Lower leg skin (tissue), 3 donors: ENCODE measurements at regions not wholly inside any gene's neighbourhood (a gene's known extent, or its start where the extent isn't known, plus 50 kb on each side); places are given as distances from the start of the nearest gene placed in this dataset.

Experiments
- CTCF ChIP-seq, 3 donors: fragments of 450-650 bp; IDR thresholded peaks; one replicate each; pipeline ENCODE4 v1.5.1; 2016; ENCODE audit warnings: antibody characterized with exemption in 3 of 3, mild to moderate bottlenecking in 3 of 3, moderate library complexity in 2 of 3
- POLR2A ChIP-seq, 2 donors: fragments of 450-650 bp; IDR thresholded peaks; one replicate each; pipeline ENCODE4 v1.6.1; 2016 to 2017; ENCODE audit warnings: antibody characterized with exemption in 2 of 2, mild to moderate bottlenecking in 1 of 2, moderate library complexity in 1 of 2

DNA sequence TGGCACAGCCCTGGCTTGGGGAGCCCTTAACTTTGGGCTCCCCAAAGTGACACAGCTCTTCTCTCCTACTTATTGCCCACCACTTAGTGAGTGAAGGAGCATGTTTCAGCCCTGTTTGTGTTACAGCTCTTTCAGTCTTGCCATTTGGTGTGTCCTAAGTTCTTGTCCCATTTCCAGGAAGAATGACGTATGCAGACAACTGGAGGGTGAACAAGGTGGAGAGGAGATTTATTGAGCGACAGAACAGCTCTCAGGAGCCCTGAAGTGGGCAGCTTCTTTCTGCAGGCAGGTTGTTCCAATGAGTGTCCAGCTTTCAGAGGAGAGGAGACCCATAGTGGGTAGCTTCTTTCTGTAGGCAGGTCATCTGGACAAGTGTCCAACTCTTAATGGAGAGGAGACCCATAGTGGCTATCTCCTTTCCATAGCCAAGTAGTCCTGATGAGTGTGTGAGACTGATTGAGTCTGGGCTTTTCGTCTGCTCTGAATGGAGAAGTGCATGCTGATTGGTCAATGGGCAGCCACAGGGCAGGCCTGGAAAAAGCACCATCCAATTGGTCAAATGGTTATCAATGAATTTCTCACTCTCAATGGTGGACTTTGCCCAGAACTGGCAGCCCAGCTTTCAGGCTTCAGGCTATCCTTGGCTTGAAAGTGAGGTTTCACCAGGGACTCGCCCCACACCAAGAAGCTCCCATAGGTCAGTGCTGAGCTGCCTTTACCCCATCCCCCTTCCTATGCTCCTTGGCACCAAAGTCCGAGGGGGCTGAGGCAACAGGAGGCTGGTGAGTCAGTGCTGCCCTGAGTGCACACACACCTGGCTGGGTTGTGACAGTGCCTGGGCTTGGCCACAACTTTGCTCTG lies 688.2 kb downstream of the NYAP2 start:
- no peak for TF ChIP-seq CTCF (IDR thresholded peaks at IDR 0.05)
- no peak for TF ChIP-seq POLR2A (IDR thresholded peaks at IDR 0.05)
